Spleen (tissue), 11 donors: ENCODE measurements at regions not wholly inside any gene's neighbourhood (a gene's known extent, or its start where the extent isn't known, plus 50 kb on each side); places are given as distances from the start of the nearest gene placed in this dataset.

ENCODE experiments used
- DNase-seq: peaks from one replicate; pipeline ENCODE4 v3.0.0-alpha.2; 2020
- H3K27ac ChIP-seq, 8 donors: fragments of 200-600 bp; sonication (generic) in 7 of 8; 1 replicate in 4 of 8; 2 replicates in 4 of 8; pipeline versions ENCODE4 v1.5.0 to v1.8.0; 2016 to 2021; ENCODE audit warnings: inconsistent platforms in 4 of 8, mild to moderate bottlenecking in 4 of 8, moderate library complexity in 1 of 8
- H3K27me3 ChIP-seq, 7 donors: fragments of 200-600 bp; sonication (generic) in 6 of 7; replicated peaks in 1 of 7; 1 replicate in 4 of 7; 2 replicates in 3 of 7; pipeline versions ENCODE4 v1.5.0 to v1.8.0; 2016 to 2021; ENCODE audit warnings: inconsistent platforms in 3 of 7, mild to moderate bottlenecking in 1 of 7
- H3K36me3 ChIP-seq, 6 donors: fragments of 200-600 bp; sonication (generic) in 5 of 6; 1 replicate in 4 of 6; 2 replicates in 2 of 6; pipeline versions ENCODE4 v1.5.0 to v1.8.0; 2016 to 2021; ENCODE audit warnings: inconsistent platforms in 2 of 6
- H3K4me1 ChIP-seq, 6 donors: fragments of 200-600 bp; sonication (generic) in 5 of 6; 1 replicate in 3 of 6; 2 replicates in 3 of 6; pipeline versions ENCODE4 v1.5.0 to v1.8.0; 2016 to 2021; ENCODE audit warnings: inconsistent platforms in 3 of 6
- H3K4me3 ChIP-seq, 8 donors: fragments of 200-600 bp; sonication (generic) in 7 of 8; 1 replicate in 4 of 8; 2 replicates in 4 of 8; pipeline versions ENCODE4 v1.5.0 to v1.8.0; 2016 to 2021; ENCODE audit warnings: inconsistent platforms in 4 of 8, mild to moderate bottlenecking in 4 of 8, moderate library complexity in 2 of 8
- H3K9me3 ChIP-seq, 8 donors: fragments of 200-600 bp; sonication (generic) in 7 of 8; 1 replicate in 4 of 8; 2 replicates in 4 of 8; pipeline versions ENCODE4 v1.5.0 to v1.8.0; 2016 to 2021; ENCODE audit warnings: inconsistent platforms in 4 of 8
- POLR2A ChIP-seq, 3 donors: fragments of 450-650 bp; IDR thresholded peaks; one replicate each; pipeline ENCODE4 v1.5.1; 2017; ENCODE audit warnings: antibody characterized with exemption in 3 of 3, mild to moderate bottlenecking in 1 of 3
- POLR2AphosphoS5 ChIP-seq, 3 donors: sonication (generic); formaldehyde crosslinking; IDR thresholded peaks; one replicate each; pipeline ENCODE4 v1.5.1; 2017; ENCODE audit warnings: antibody characterized with exemption in 3 of 3
- WGBS, 5 donors: extraction: QIAGEN DNeasy Blood & Tissue Kit in 3 of 5; methylation state at CpG; one replicate each; pipeline versions ENCODE4 v1.1.5 to v1.1.7; 2013 to 2018; 5-methylcytosine and 5-hydroxymethylcytosine counted together
- intact Hi-C: fragments of 100-400 bp; cut with DNase I; formaldehyde crosslinking; loops from one replicate; pipeline ENCODE4 v1.15.0; 2023; ENCODE audit warnings: low total_unique reads
- TF ChIP-seq, protein P1 (sequence below), 11 experiments: fragments of 200-600 bp in 7 of 11; fragments of 450-650 bp in 4 of 11; sonication (generic) in 4 of 11; IDR thresholded peaks in 8 of 11; conservative IDR thresholded peaks in 3 of 11; 1 replicate in 7 of 11; 2 replicates in 4 of 11; pipeline versions ENCODE4 v1.4.0 to v1.8.0; 2016 to 2021; ENCODE audit warnings: antibody characterized with exemption in 11 of 11, inconsistent platforms in 4 of 11, mild to moderate bottlenecking in 1 of 11
- donor health status: healthy with polysubstance abuse.
- donor health status: DM: no; HTN: no; CAD: no; lungs with moderate emphysema.
- donor health status: DM: no; HTN: no; CAD: no.
- donor health status: Bipolar disorder and iron deficiency.
- donor health status: healthy.
- donor health status: DM: no; HTN: no; CAD: no.
- donor health status: DM: yes; HTN: yes; CAD: no.

DNA sequence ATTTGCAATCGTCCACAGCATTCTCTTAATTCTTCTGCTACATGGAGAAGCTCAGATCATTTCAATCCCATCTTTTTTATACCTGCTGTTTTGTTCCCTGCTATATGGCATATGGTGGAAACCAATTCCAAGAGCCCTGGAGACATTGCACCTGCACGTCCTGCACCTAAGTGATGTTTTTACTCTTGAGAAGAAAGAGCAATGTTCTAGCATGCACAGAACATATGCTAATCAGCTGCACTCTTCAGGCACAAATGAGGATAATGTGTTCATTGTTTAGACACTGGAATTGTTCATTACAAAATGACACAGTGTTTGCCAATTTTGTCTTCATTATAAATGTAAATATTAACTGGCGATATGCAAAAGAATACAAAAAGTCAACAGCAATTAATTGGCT, 935.8 kb downstream of the TLE4 start:
- Histone ChIP-seq H3K4me1 (no peaks in the 10 kb centered on the region), H3K4me3 (no peak overlapping the region), H3K27me3 (no peaks in the 10 kb centered on the region), H3K27ac (no peak overlapping the region), H3K36me3 (no peaks in the 10 kb centered on the region), H3K9me3 (no peaks in the 10 kb centered on the region)
- 38 to 81% (median 74%) methylated on average over 3 of the region's 3 CpGs for WGBS, 5 donors
- TF ChIP-seq, protein P1, sequence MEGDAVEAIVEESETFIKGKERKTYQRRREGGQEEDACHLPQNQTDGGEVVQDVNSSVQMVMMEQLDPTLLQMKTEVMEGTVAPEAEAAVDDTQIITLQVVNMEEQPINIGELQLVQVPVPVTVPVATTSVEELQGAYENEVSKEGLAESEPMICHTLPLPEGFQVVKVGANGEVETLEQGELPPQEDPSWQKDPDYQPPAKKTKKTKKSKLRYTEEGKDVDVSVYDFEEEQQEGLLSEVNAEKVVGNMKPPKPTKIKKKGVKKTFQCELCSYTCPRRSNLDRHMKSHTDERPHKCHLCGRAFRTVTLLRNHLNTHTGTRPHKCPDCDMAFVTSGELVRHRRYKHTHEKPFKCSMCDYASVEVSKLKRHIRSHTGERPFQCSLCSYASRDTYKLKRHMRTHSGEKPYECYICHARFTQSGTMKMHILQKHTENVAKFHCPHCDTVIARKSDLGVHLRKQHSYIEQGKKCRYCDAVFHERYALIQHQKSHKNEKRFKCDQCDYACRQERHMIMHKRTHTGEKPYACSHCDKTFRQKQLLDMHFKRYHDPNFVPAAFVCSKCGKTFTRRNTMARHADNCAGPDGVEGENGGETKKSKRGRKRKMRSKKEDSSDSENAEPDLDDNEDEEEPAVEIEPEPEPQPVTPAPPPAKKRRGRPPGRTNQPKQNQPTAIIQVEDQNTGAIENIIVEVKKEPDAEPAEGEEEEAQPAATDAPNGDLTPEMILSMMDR (IDR thresholded peaks at IDR 0.05 in 8 of 11, conservative IDR thresholded peaks at IDR 0.05 in 3 of 11) = no peak
- TF ChIP-seq POLR2AphosphoS5 (IDR thresholded peaks at IDR 0.05) (no peak), POLR2A (IDR thresholded peaks at IDR 0.05) (no peak)
- intact Hi-C loops = no loop called here
- no peak for DNase-seq

DNA sequence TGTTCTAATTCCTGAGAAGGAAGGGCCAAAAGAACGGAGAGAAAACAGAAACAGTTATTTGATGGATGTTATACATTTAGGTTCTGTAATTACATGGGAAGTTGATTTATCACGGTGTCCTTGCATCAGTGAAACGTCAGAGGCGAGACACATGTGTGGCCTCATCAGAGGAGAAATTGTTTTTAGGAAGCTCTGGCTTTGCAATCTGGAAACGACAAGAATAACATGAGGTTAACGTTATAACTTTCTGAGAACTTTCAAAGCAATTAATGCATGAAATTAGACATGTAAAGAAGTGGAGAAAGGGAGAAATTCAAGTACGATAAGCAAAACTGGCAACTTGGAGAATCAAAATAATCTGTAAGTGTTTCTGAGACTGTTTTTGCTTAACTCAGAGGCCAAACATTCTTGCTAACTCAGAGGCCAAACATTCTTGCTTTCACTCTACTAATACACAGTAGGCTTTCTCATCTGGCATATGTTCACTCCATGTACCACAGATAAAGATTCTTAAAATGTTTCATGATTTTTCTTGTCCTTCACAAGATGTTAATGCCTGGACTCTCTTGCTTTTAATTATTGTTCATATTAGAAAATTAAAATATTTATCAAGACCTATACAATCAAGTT, 933.0 kb downstream of the TLE4 start:
- 50 to 71% (median 56%) methylated on average over 7 of the region's 7 CpGs for WGBS, 5 donors
- Histone ChIP-seq H3K27me3 (no peaks in the 10 kb centered on the region), H3K4me3 (no peak overlapping the region), H3K9me3 (no peaks in the 10 kb centered on the region), H3K4me1 (no peaks in the 10 kb centered on the region), H3K27ac (no peak overlapping the region), H3K36me3 (no peaks in the 10 kb centered on the region)
- no peak for DNase-seq
- intact Hi-C loops = no loop called here
- TF ChIP-seq, protein P1 (IDR thresholded peaks at IDR 0.05 in 8 of 11, conservative IDR thresholded peaks at IDR 0.05 in 3 of 11) = no peak
- no peak for TF ChIP-seq POLR2AphosphoS5 (IDR thresholded peaks at IDR 0.05)
- no peak for TF ChIP-seq POLR2A (IDR thresholded peaks at IDR 0.05)

DNA sequence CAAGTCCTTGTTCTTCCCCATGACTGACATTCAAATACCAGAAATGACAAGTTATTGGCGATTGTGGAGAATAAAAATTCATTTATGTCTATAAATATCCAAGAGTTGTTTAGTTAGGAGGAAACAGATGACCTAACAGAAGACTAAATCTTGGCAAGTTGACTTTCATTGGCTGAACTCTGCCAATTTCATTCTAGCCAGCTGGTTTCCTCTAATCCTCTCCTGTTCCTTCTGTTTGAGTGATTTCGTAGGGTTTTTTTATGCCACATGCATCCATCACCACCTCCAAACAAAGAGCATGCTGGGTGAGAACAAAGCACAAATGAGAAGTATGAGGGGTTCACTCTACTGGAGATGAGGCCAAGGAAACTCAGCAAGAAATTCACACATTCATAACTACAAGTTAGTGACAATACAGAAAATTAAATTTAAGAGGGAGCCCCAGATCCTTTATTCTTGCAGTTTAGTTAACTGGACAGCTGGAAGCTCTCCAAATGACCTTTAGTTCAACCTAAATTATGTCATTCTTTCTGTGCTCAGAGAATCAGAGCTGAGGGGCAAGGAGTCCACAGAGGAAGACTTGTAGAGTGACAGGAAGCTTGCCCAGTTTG, 932.0 kb downstream of the TLE4 start:
- intact Hi-C loops = no loop called here
- H3K27ac ChIP-seq = no peak overlapping the region
- no peaks in the 10 kb centered on the region for H3K27me3 ChIP-seq
- 34 to 54% (median 50%) methylated on average over 2 of the region's 2 CpGs for WGBS, 5 donors
- no peaks in the 10 kb centered on the region for H3K9me3 ChIP-seq
- H3K4me3 ChIP-seq = no peak overlapping the region
- no peaks in the 10 kb centered on the region for H3K4me1 ChIP-seq
- no peak for DNase-seq
- H3K36me3 ChIP-seq = no peaks in the 10 kb centered on the region
- TF ChIP-seq, protein P1 (IDR thresholded peaks at IDR 0.05 in 8 of 11, conservative IDR thresholded peaks at IDR 0.05 in 3 of 11) = no peak
- TF ChIP-seq POLR2AphosphoS5 (IDR thresholded peaks at IDR 0.05) (no peak), POLR2A (IDR thresholded peaks at IDR 0.05) (no peak)

DNA sequence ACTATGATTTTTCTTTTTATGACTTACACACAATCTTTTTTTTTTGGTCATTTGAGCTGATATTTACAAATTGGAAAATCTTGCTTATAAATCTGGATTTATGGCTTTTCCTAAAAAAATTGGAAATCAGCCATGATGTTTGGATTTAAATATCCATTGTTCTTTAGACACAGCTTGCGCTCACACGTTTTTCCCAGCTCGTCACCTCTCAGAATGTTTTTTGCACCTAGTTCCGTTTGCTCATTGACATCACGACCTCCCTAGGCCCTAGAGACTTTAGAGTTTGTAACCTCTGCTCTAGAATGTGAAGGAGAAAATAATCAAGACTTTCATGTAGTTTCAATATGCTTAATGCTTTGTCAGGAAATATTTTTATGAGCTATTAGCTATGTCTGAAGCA, 930.5 kb downstream of the TLE4 start:
- no peaks in the 10 kb centered on the region for H3K4me1 ChIP-seq
- no peaks in the 10 kb centered on the region for H3K36me3 ChIP-seq
- intact Hi-C loops = no loop called here
- no peak for DNase-seq
- H3K4me3 ChIP-seq = no peak overlapping the region
- TF ChIP-seq POLR2AphosphoS5 (IDR thresholded peaks at IDR 0.05) = no peak
- TF ChIP-seq, protein P1 (IDR thresholded peaks at IDR 0.05 in 8 of 11, conservative IDR thresholded peaks at IDR 0.05 in 3 of 11) = no peak
- WGBS, 5 donors = 68 to 86% (median 74%) methylated on average over 5 of the region's 5 CpGs
- no peaks in the 10 kb centered on the region for H3K27me3 ChIP-seq
- H3K9me3 ChIP-seq = no peaks in the 10 kb centered on the region
- no peak overlapping the region for H3K27ac ChIP-seq
